ENCODE measurements at regions not wholly inside any gene's neighbourhood (a gene's known extent, or its start where the extent isn't known, plus 50 kb on each side); places are given as distances from the start of the nearest gene placed in this dataset.

DNA sequence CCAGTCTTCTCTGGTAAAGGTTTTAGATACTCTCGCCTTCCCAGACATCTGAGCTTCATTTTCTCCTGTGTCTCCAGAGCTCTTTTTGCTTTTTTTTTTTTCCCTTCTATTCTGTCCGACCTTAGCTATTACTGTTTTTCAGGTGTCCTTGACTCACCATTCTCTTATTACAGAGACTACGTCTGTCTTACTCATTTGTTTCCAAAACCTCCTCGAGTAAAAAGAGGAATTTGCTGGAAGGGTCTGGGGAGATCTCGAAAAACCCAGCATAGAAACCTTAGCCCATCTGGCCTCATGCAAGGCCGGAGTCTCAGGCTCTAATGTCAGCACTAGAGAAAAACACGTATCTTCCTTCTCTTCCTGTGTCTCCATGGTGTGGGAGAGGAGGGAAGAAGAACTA, 109.2 kb upstream of the CARMIL1 start:
- TF ChIP-seq, protein P1, sequence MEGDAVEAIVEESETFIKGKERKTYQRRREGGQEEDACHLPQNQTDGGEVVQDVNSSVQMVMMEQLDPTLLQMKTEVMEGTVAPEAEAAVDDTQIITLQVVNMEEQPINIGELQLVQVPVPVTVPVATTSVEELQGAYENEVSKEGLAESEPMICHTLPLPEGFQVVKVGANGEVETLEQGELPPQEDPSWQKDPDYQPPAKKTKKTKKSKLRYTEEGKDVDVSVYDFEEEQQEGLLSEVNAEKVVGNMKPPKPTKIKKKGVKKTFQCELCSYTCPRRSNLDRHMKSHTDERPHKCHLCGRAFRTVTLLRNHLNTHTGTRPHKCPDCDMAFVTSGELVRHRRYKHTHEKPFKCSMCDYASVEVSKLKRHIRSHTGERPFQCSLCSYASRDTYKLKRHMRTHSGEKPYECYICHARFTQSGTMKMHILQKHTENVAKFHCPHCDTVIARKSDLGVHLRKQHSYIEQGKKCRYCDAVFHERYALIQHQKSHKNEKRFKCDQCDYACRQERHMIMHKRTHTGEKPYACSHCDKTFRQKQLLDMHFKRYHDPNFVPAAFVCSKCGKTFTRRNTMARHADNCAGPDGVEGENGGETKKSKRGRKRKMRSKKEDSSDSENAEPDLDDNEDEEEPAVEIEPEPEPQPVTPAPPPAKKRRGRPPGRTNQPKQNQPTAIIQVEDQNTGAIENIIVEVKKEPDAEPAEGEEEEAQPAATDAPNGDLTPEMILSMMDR (IDR thresholded peaks at IDR 0.05), result no peak
- no peak for TF ChIP-seq POLR2AphosphoS5 (IDR thresholded peaks at IDR 0.05)
- no peak for TF ChIP-seq POLR2A (IDR thresholded peaks at IDR 0.05)
